ENCODE measurements at regions not wholly inside any gene's neighbourhood (a gene's known extent, or its start where the extent isn't known, plus 50 kb on each side); places are given as distances from the start of the nearest gene placed in this dataset.
"Not testable (repeated sequence)": the region's sequence is repeated elsewhere in the genome, so short reads cannot be mapped to it uniquely, and the experiment has no call there.

DNA sequence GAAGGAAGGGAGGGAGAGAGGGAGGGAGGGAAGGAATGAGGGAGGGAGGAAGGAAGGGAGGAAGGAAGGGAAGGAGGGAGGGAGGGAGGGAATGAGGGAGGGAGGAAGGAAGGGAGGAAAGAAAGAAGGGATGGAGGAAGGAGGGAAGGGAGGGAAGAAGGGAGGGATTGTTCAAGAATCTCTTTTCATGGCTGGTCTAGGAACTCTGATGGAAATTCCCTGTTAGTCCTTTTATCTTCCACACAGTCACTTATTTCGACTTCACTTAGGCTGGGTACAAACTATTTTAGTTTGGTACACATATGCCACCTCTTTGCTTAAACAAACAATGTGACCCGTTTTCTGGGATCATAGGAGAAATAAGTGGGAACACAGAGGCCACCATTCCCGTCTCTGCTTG lies 435.6 kb upstream of the WWC1 start:
- no peak overlapping the region for H3K4me2 ChIP-seq (replicated peaks; ENCODE audit: extremely low read depth, low read length, poor library complexity, severe bottlenecking)
- no peaks in the 10 kb centered on the region for H3K9me3 ChIP-seq (replicated peaks in 1 of 2; ENCODE audit: control insufficient read depth in 1 of 2, insufficient read depth in 1 of 2, low read length in 2 of 2)
- H3K4me3 Mint-ChIP-seq, result no peak overlapping the region
- no CpG with 5 or more reads among the region's 3 CpGs for WGBS (ENCODE audit: insufficient coverage)
- H3K9me3 Mint-ChIP-seq, result peaks cover 0 to 2% (median 1%) of the 10 kb centered on the region in 7 donors
- no peak overlapping the region for H3K9ac ChIP-seq (ENCODE audit: insufficient read depth, low read length, poor library complexity, severe bottlenecking)
- H3K4me3 ChIP-seq (replicated peaks in 1 of 3; ENCODE audit: low read depth in 2 of 3, low read length in 3 of 3), result no peak overlapping the region
- no peaks in the 10 kb centered on the region for H3K4me1 ChIP-seq (ENCODE audit: control insufficient read depth in 1 of 2, insufficient read depth in 2 of 2, low read length in 2 of 2)
- no peaks in the 10 kb centered on the region for H4K20me1 ChIP-seq (ENCODE audit: insufficient read depth, low read length)
- DNase-seq, result no peak
- TF ChIP-seq, protein P1, sequence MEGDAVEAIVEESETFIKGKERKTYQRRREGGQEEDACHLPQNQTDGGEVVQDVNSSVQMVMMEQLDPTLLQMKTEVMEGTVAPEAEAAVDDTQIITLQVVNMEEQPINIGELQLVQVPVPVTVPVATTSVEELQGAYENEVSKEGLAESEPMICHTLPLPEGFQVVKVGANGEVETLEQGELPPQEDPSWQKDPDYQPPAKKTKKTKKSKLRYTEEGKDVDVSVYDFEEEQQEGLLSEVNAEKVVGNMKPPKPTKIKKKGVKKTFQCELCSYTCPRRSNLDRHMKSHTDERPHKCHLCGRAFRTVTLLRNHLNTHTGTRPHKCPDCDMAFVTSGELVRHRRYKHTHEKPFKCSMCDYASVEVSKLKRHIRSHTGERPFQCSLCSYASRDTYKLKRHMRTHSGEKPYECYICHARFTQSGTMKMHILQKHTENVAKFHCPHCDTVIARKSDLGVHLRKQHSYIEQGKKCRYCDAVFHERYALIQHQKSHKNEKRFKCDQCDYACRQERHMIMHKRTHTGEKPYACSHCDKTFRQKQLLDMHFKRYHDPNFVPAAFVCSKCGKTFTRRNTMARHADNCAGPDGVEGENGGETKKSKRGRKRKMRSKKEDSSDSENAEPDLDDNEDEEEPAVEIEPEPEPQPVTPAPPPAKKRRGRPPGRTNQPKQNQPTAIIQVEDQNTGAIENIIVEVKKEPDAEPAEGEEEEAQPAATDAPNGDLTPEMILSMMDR (IDR thresholded peaks at IDR 0.05), result no peak
- intact Hi-C loops (cut with micrococcal nuclease), result no loop called here
- no peak overlapping the region for H3K27ac Mint-ChIP-seq
- no peaks in the 10 kb centered on the region for H3K36me3 Mint-ChIP-seq
- no peaks in the 10 kb centered on the region for H3K27me3 ChIP-seq (ENCODE audit: control insufficient read depth in 2 of 2, insufficient read depth in 2 of 2, low read length in 2 of 2)
- no peaks in the 10 kb centered on the region for H3K36me3 ChIP-seq (replicated peaks in 1 of 2; ENCODE audit: control insufficient read depth in 1 of 2, insufficient read depth in 2 of 2, low read length in 2 of 2)
- H3K27ac ChIP-seq (ENCODE audit: low read depth in 1 of 2, low read length in 2 of 2), result no peak overlapping the region
- H2AFZ ChIP-seq (ENCODE audit: insufficient read depth, low read depth, low read length, poor library complexity, severe bottlenecking), result no peak overlapping the region
- no peaks in the 10 kb centered on the region for H3K4me1 Mint-ChIP-seq
- H3K79me2 ChIP-seq (ENCODE audit: insufficient read depth, low read length), result no peaks in the 10 kb centered on the region
- peaks cover 0 to 4% (median 0%) of the 10 kb centered on the region in 3 donors for H3K27me3 Mint-ChIP-seq (ENCODE audit: low read depth in 3 of 3)

DNA sequence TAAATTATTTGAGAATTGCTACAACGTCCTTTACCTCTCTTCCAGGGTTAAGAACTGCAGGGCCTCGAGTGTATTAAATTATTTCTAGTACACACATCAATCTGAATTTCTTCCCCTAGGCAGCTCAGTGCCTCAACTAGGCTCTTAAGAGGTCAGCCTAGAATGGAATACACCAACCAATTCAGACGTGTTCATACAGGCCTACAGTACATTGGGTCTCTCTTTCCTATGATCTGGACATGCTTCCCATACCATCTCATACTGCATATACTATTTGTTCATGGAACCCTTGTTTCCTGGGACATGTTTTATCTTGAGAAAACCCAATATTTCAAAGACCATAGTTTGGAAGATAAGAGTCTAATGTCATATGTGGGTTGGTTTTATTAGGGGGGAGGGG lies 434.1 kb upstream of the WWC1 start:
- H3K36me3 Mint-ChIP-seq, result no peaks in the 10 kb centered on the region
- no peaks in the 10 kb centered on the region for H3K79me2 ChIP-seq (ENCODE audit: insufficient read depth, low read length)

DNA sequence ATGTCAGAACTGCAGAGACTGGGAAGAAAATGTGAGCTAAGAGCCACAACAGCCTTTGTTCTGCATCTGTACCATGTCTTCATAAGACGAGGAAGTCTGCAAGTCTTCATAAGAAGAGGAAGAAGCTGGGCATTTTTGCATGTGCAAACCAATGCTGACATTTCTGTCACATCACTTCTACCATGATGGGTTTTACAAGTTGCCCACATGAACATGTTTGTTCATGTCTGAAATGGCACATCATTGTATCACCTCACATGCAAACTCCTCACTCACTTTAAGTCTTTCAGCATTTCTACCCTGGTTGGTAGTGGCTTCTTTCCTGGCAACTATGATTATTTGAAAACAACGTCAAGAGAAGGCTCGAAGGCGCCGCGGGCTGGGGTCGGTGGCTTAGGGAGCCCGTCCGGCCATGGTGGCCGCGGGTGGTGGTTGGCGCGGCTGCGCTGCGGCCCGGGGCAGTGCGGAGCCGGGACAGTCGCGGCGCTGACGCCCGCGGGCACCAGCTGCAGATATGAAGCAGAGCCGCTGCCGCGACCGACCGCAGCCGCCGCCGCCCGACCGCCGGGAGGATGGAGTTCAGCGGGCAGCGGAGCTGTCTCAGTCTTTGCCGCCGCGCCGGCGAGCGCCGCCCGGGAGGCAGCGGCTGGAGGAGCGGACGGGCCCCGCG lies 433.1 kb upstream of the WWC1 start:
- H2AFZ ChIP-seq (ENCODE audit: insufficient read depth, low read depth, low read length, poor library complexity, severe bottlenecking); H3K27me3 ChIP-seq (ENCODE audit: control insufficient read depth in 2 of 2, insufficient read depth in 2 of 2, low read length in 2 of 2); H3K4me1 ChIP-seq (ENCODE audit: control insufficient read depth in 1 of 2, insufficient read depth in 2 of 2, low read length in 2 of 2); H3K9ac ChIP-seq (ENCODE audit: insufficient read depth, low read length, poor library complexity, severe bottlenecking); H3K4me3 Mint-ChIP-seq; DNase-seq; H3K27ac Mint-ChIP-seq; H3K27ac ChIP-seq (ENCODE audit: low read depth in 1 of 2, low read length in 2 of 2); H4K20me1 ChIP-seq (ENCODE audit: insufficient read depth, low read length); intact Hi-C loops (cut with micrococcal nuclease); H3K27me3 Mint-ChIP-seq (ENCODE audit: low read depth in 3 of 3); H3K9me3 Mint-ChIP-seq; H3K4me2 ChIP-seq (replicated peaks; ENCODE audit: extremely low read depth, low read length, poor library complexity, severe bottlenecking); H3K79me2 ChIP-seq (ENCODE audit: insufficient read depth, low read length); H3K4me3 ChIP-seq (replicated peaks in 1 of 3; ENCODE audit: low read depth in 2 of 3, low read length in 3 of 3); H3K36me3 ChIP-seq (replicated peaks in 1 of 2; ENCODE audit: control insufficient read depth in 1 of 2, insufficient read depth in 2 of 2, low read length in 2 of 2); H3K36me3 Mint-ChIP-seq; H3K9me3 ChIP-seq (replicated peaks in 1 of 2; ENCODE audit: control insufficient read depth in 1 of 2, insufficient read depth in 1 of 2, low read length in 2 of 2); H3K4me1 Mint-ChIP-seq: not testable (repeated sequence)
- 82% methylated on average over 12 of the region's 50 CpGs for WGBS (ENCODE audit: insufficient coverage)

More for the DNA sequence above, 434.1 kb upstream of the WWC1 start:
- H3K27ac Mint-ChIP-seq, result no peak overlapping the region
- TF ChIP-seq, protein P1 (IDR thresholded peaks at IDR 0.05), result no peak
- Histone ChIP-seq H3K36me3 (replicated peaks in 1 of 2; ENCODE audit: control insufficient read depth in 1 of 2, insufficient read depth in 2 of 2, low read length in 2 of 2) (no peaks in the 10 kb centered on the region), H3K9me3 (replicated peaks in 1 of 2; ENCODE audit: control insufficient read depth in 1 of 2, insufficient read depth in 1 of 2, low read length in 2 of 2) (no peaks in the 10 kb centered on the region), H3K9ac (ENCODE audit: insufficient read depth, low read length, poor library complexity, severe bottlenecking) (no peak overlapping the region), H3K4me2 (replicated peaks; ENCODE audit: extremely low read depth, low read length, poor library complexity, severe bottlenecking) (no peak overlapping the region), H3K4me1 (ENCODE audit: control insufficient read depth in 1 of 2, insufficient read depth in 2 of 2, low read length in 2 of 2) (no peaks in the 10 kb centered on the region), H3K27ac (ENCODE audit: low read depth in 1 of 2, low read length in 2 of 2) (no peak overlapping the region), H2AFZ (ENCODE audit: insufficient read depth, low read depth, low read length, poor library complexity, severe bottlenecking) (no peak overlapping the region), H3K27me3 (ENCODE audit: control insufficient read depth in 2 of 2, insufficient read depth in 2 of 2, low read length in 2 of 2) (no peaks in the 10 kb centered on the region), H4K20me1 (ENCODE audit: insufficient read depth, low read length) (no peaks in the 10 kb centered on the region), H3K4me3 (replicated peaks in 1 of 3; ENCODE audit: low read depth in 2 of 3, low read length in 3 of 3) (no peak overlapping the region)
- H3K27me3 Mint-ChIP-seq (ENCODE audit: low read depth in 3 of 3), result peaks cover 0 to 4% (median 0%) of the 10 kb centered on the region in 3 donors
- no peaks in the 10 kb centered on the region for H3K4me1 Mint-ChIP-seq
- intact Hi-C loops (cut with micrococcal nuclease), result no loop called here
- no peak for DNase-seq
- 90% methylated on average over 3 of the region's 3 CpGs for WGBS (ENCODE audit: insufficient coverage)
- H3K4me3 Mint-ChIP-seq, result no peak overlapping the region
- peaks cover 0 to 8% (median 1%) of the 10 kb centered on the region in 7 donors for H3K9me3 Mint-ChIP-seq

Measured in CD14-positive monocyte (primary cell).